HepG2 (cell line): ENCODE measurements at regions not wholly inside any gene's neighbourhood (a gene's known extent, or its start where the extent isn't known, plus 50 kb on each side); places are given as distances from the start of the nearest gene placed in this dataset.

Experiments
- ATAC-seq: fragments of 200-7000 bp; cut with Tn5 transposase; 3 replicates; pipeline ENCODE4 v1.9.1; 2020; ENCODE audit warnings: mild to moderate bottlenecking, moderate library complexity
- BruUV-seq: library from RNA; stranded (reverse); fragments of 400-500 nt; replicated peaks from 2 replicates; lab custom pipeline; 2021; lab: Mats Ljungman, UMichigan
- CTCF ChIA-PET: fragments of 300-600 bp; formaldehyde crosslinking; extraction: SDS; loops from one replicate; lab custom pipeline; 2021; ENCODE audit warnings: low total read pairs, inconsistent platforms, low intra/inter-chr PET ratio; lab: Yijun Ruan, JAX
- POLR2A ChIA-PET: fragments of 350-600 bp; sonication (Branson Sonifier 250); formaldehyde crosslinking; loops from one replicate; lab custom pipeline; 2020; ENCODE audit warnings: antibody characterized with exemption, inconsistent platforms; lab: Yijun Ruan, JAX
- DNase-seq: peaks from one replicate; pipeline ENCODE4 v3.0.0-alpha.2; 2015; ENCODE audit warnings: low spot score
- FAIRE-seq: peaks from 3 replicates; lab custom pipeline; 2011; peaks lifted over from hg19 to GRCh38; lab: Jason Lieb, UNC
- H2AFZ ChIP-seq: one replicate; pipeline ENCODE4 v1.6.1; 2011; ENCODE audit warnings: low read length, inconsistent platforms
- H3K27ac ChIP-seq: fragments of 300-600 bp; 3 replicates; pipeline ENCODE4 v1.8.0; 2011; ENCODE audit warnings: mixed run types, mild to moderate bottlenecking, mixed read lengths, low read length, inconsistent platforms; ENCODE audit not compliant: insufficient read depth; ENCODE audit errors: extremely low read length
- H3K27me3 ChIP-seq, 2 experiments: fragments of 200-600 bp in 1 of 2; 2 replicates in 1 of 2; 3 replicates in 1 of 2; pipeline versions ENCODE4 v1.6.0 to v1.8.0; 2011; ENCODE audit warnings: low read length in 2 of 2, mild to moderate bottlenecking in 2 of 2, moderate library complexity in 2 of 2, inconsistent platforms in 1 of 2; ENCODE audit not compliant: insufficient read depth in 2 of 2, control insufficient read depth in 1 of 2
- H3K36me3 ChIP-seq, 2 experiments: fragments of 200-600 bp in 1 of 2; replicated peaks in 1 of 2; 2 replicates in 1 of 2; 3 replicates in 1 of 2; pipeline versions ENCODE4 v1.5.1 to v1.8.0; 2011; ENCODE audit warnings: low read length in 2 of 2, inconsistent platforms in 1 of 2; ENCODE audit not compliant: insufficient read depth in 2 of 2, control insufficient read depth in 1 of 2
- H3K4me1 ChIP-seq: 2 replicates; pipeline ENCODE4 v1.5.1; 2012; ENCODE audit warnings: low read length, inconsistent platforms; ENCODE audit not compliant: insufficient read depth
- H3K4me2 ChIP-seq: 2 replicates; pipeline ENCODE4 v1.6.0; 2011; ENCODE audit warnings: low read depth, low read length, inconsistent platforms
- H3K4me3 ChIP-seq, 3 experiments: fragments of 200-600 bp in 1 of 3; sonication (generic), shearing (Covaris generic) in 1 of 3; replicated peaks in 1 of 3; 2 replicates each; pipeline ENCODE4 v1.5.1; 2011 to 2016; ENCODE audit warnings: low read length in 3 of 3, inconsistent platforms in 2 of 3, low read depth in 2 of 3, mild to moderate bottlenecking in 2 of 3, control low read depth in 1 of 3, mixed read lengths in 1 of 3; ENCODE audit not compliant: insufficient read depth in 1 of 3
- H3K79me2 ChIP-seq: one replicate; pipeline ENCODE4 v1.6.1; 2011; ENCODE audit warnings: low read length, inconsistent platforms; ENCODE audit not compliant: insufficient read depth
- H3K9ac ChIP-seq: 2 replicates; pipeline ENCODE4 v1.6.0; 2011; ENCODE audit warnings: mild to moderate bottlenecking, low read depth, low read length, inconsistent platforms; ENCODE audit not compliant: insufficient read depth
- H3K9me3 ChIP-seq: 2 replicates; pipeline ENCODE4 v1.5.1; 2012; ENCODE audit warnings: mild to moderate bottlenecking, low read length
- H4K20me1 ChIP-seq: 2 replicates; pipeline ENCODE4 v1.6.0; 2011; ENCODE audit warnings: inconsistent platforms, mild to moderate bottlenecking, low read length, moderate library complexity; ENCODE audit not compliant: insufficient read depth
- CAMTA2 ChIP-seq: sonication (generic); formaldehyde crosslinking; IDR thresholded peaks from 2 replicates; pipeline ENCODE4 v1.4.0; 2020; ENCODE audit warnings: mild to moderate bottlenecking, missing genetic modification reagents, borderline replicate concordance
- MAFF ChIP-seq: IDR thresholded peaks from 2 replicates; pipeline ENCODE4 v1.6.1; 2011; ENCODE audit warnings: low read depth, low read length, improper control_type of control experiment
- MAFK ChIP-seq, 2 experiments: IDR thresholded peaks in 1 of 2; conservative IDR thresholded peaks in 1 of 2; 2 replicates each; pipeline ENCODE4 v1.6.1; 2011; ENCODE audit warnings: improper control_type of control experiment in 2 of 2, low read length in 2 of 2
- MBD4 ChIP-seq: IDR thresholded peaks from 2 replicates; pipeline ENCODE4 v1.6.1; 2012; ENCODE audit warnings: low read length, inconsistent platforms, borderline replicate concordance
- ZNF207 ChIP-seq: fragments of 450-650 bp; IDR thresholded peaks from 2 replicates; pipeline ENCODE4 v1.6.1; 2016; ENCODE audit warnings: antibody characterized with exemption, borderline replicate concordance
- WGBS: methylation state at CpG from one replicate; pipeline ENCODE4 v1.1.6; 2017; ENCODE audit warnings: low lambda C conversion rate; 5-methylcytosine and 5-hydroxymethylcytosine counted together
- in situ Hi-C: cut with HindIII; loops from 2 replicates; pipeline ENCODE4 v1.10.0; 2017; ENCODE audit warnings: low pct_unique_long_range_greater_than_20kb; ENCODE audit not compliant: extremely low pct_ligation_motif_present
- intact Hi-C: fragments of 100-400 bp; cut with micrococcal nuclease; formaldehyde crosslinking; loops from one replicate; pipeline ENCODE4 v1.10.0; 2022; ENCODE audit not compliant: unreplicated experiment
- TF ChIP-seq, protein P1 (sequence below): IDR thresholded peaks from 2 replicates; pipeline ENCODE4 v1.6.1; 2016; ENCODE audit warnings: low read depth, borderline replicate concordance
- TF ChIP-seq, protein P2 (sequence below): sonication (generic); formaldehyde crosslinking; IDR thresholded peaks from 2 replicates; pipeline ENCODE4 v1.4.0; 2020; ENCODE audit warnings: missing genetic modification reagents, borderline replicate concordance

GRCh38 chr2:180461761-180462160 is 454.7 kb upstream of the CWC22 start:
- no peaks in the 10 kb centered on the region for H3K36me3 ChIP-seq
- in situ Hi-C loops: no loop called here
- no peak overlapping the region for H3K4me2 ChIP-seq
- H4K20me1 ChIP-seq: no peaks in the 10 kb centered on the region
- 3% methylated on average over 3 of the region's 3 CpGs for WGBS
- ATAC-seq (no peak), DNase-seq (no peak), FAIRE-seq (no peak)
- BruUV-seq: no TSS peak
- no peaks in the 10 kb centered on the region for H3K27me3 ChIP-seq
- no peak overlapping the region for H2AFZ ChIP-seq
- H3K79me2 ChIP-seq: no peaks in the 10 kb centered on the region
- ChIA-PET CTCF (no interaction called here), POLR2A (no interaction called here)
- TF ChIP-seq MAFF (0 out of 2 replicates have a peak, but pooled peaks have one; percentile 4), CAMTA2 (no peak), MAFK (conservative IDR thresholded peaks at IDR 0.05 in 1 of 2, IDR thresholded peaks at IDR 0.05 in 1 of 2; ENCODE audit: low read length in 2 of 2) (peak in 1 of 2 experiments; percentile 8; a peak in 1 of 4 replicates)
- no peaks in the 10 kb centered on the region for H3K4me1 ChIP-seq
- intact Hi-C loops: no loop called here
- no peak overlapping the region for H3K4me3 ChIP-seq
- H3K9ac ChIP-seq: no peak overlapping the region
- no peak overlapping the region for H3K27ac ChIP-seq
- H3K9me3 ChIP-seq: 0 out of 2 replicates have a peak, but pooled peaks cover 13% of the 10 kb centered on the region

GRCh38 chr2:180456801-180457200 is 449.7 kb upstream of the CWC22 start:
- H2AFZ ChIP-seq: no peak overlapping the region
- intact Hi-C loops: no loop called here
- H3K4me1 ChIP-seq: no peaks in the 10 kb centered on the region
- no peaks in the 10 kb centered on the region for H3K79me2 ChIP-seq
- ChIA-PET CTCF (no interaction called here), POLR2A (no interaction called here)
- ATAC-seq (no peak), DNase-seq (no peak), FAIRE-seq (no peak)
- no peaks in the 10 kb centered on the region for H4K20me1 ChIP-seq
- H3K36me3 ChIP-seq: no peaks in the 10 kb centered on the region
- no TSS peak for BruUV-seq
- H3K9me3 ChIP-seq: no peaks in the 10 kb centered on the region
- H3K27ac ChIP-seq: no peak overlapping the region
- in situ Hi-C loops: no loop called here
- no peaks in the 10 kb centered on the region for H3K27me3 ChIP-seq
- H3K4me2 ChIP-seq: no peak overlapping the region
- no peak overlapping the region for H3K4me3 ChIP-seq
- no peak overlapping the region for H3K9ac ChIP-seq
- WGBS: 2% methylated on average over 3 of the region's 3 CpGs
- no peak for TF ChIP-seq MBD4
- no peak for TF ChIP-seq ZNF207
- TF ChIP-seq, protein P1, sequence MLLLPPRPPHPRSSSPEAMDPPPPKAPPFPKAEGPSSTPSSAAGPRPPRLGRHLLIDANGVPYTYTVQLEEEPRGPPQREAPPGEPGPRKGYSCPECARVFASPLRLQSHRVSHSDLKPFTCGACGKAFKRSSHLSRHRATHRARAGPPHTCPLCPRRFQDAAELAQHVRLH (CRISPR knock-in tag): no peak
- TF ChIP-seq, protein P2, sequence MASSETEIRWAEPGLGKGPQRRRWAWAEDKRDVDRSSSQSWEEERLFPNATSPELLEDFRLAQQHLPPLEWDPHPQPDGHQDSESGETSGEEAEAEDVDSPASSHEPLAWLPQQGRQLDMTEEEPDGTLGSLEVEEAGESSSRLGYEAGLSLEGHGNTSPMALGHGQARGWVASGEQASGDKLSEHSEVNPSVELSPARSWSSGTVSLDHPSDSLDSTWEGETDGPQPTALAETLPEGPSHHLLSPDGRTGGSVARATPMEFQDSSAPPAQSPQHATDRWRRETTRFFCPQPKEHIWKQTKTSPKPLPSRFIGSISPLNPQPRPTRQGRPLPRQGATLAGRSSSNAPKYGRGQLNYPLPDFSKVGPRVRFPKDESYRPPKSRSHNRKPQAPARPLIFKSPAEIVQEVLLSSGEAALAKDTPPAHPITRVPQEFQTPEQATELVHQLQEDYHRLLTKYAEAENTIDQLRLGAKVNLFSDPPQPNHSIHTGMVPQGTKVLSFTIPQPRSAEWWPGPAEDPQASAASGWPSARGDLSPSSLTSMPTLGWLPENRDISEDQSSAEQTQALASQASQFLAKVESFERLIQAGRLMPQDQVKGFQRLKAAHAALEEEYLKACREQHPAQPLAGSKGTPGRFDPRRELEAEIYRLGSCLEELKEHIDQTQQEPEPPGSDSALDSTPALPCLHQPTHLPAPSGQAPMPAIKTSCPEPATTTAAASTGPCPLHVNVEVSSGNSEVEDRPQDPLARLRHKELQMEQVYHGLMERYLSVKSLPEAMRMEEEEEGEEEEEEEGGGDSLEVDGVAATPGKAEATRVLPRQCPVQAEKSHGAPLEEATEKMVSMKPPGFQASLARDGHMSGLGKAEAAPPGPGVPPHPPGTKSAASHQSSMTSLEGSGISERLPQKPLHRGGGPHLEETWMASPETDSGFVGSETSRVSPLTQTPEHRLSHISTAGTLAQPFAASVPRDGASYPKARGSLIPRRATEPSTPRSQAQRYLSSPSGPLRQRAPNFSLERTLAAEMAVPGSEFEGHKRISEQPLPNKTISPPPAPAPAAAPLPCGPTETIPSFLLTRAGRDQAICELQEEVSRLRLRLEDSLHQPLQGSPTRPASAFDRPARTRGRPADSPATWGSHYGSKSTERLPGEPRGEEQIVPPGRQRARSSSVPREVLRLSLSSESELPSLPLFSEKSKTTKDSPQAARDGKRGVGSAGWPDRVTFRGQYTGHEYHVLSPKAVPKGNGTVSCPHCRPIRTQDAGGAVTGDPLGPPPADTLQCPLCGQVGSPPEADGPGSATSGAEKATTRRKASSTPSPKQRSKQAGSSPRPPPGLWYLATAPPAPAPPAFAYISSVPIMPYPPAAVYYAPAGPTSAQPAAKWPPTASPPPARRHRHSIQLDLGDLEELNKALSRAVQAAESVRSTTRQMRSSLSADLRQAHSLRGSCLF: no peak
